GM23338 (cell line): ENCODE measurements at regions not wholly inside any gene's neighbourhood (a gene's known extent, or its start where the extent isn't known, plus 50 kb on each side); places are given as distances from the start of the nearest gene placed in this dataset.

ENCODE experiments used
- ATAC-seq: fragments of 200-7000 bp; cut with Tn5 transposase; 3 replicates; pipeline ENCODE4 v1.9.1; 2020
- DNase-seq: peaks from one replicate; pipeline ENCODE4 v3.0.0-alpha.2; 2015; ENCODE audit warnings: low spot score
- H2AFZ ChIP-seq: fragments of 200-600 bp; sonication (generic); 2 replicates; pipeline ENCODE4 v1.8.0; 2016; ENCODE audit warnings: antibody characterized with exemption, mild to moderate bottlenecking, moderate library complexity
- H3F3A ChIP-seq: fragments of 200-600 bp; sonication (generic); replicated peaks from 2 replicates; pipeline ENCODE4 v1.8.0; 2017; ENCODE audit warnings: antibody characterized with exemption, mixed run types, low read depth
- H3K27ac ChIP-seq: fragments of 200-600 bp; sonication (generic); 2 replicates; pipeline ENCODE4 v1.6.1; 2016; ENCODE audit warnings: low read depth
- H3K27me3 ChIP-seq: fragments of 200-600 bp; sonication (generic); 2 replicates; pipeline ENCODE4 v1.8.0; 2016; ENCODE audit warnings: mild to moderate bottlenecking, mixed run types, moderate library complexity; ENCODE audit not compliant: insufficient read depth
- H3K36me3 ChIP-seq: fragments of 200-600 bp; sonication (generic); 2 replicates; pipeline ENCODE4 v1.8.0; 2016; ENCODE audit warnings: mild to moderate bottlenecking; ENCODE audit not compliant: insufficient read depth
- H3K4me1 ChIP-seq: fragments of 200-600 bp; sonication (generic); 2 replicates; pipeline ENCODE4 v1.8.0; 2016; ENCODE audit warnings: mild to moderate bottlenecking, moderate library complexity; ENCODE audit not compliant: insufficient read depth
- H3K4me2 ChIP-seq: fragments of 200-600 bp; sonication (generic); 2 replicates; pipeline ENCODE4 v1.7.1; 2017; ENCODE audit warnings: mixed run types
- H3K4me3 ChIP-seq: fragments of 200-600 bp; sonication (generic); 2 replicates; pipeline ENCODE4 v1.6.1; 2016; ENCODE audit warnings: mixed run types
- H3K79me2 ChIP-seq: fragments of 200-600 bp; sonication (generic); replicated peaks from 2 replicates; pipeline ENCODE4 v1.8.0; 2017; ENCODE audit warnings: mild to moderate bottlenecking; ENCODE audit not compliant: insufficient read depth
- H3K9me2 ChIP-seq: fragments of 200-600 bp; sonication (generic); 2 replicates; pipeline ENCODE4 v1.8.0; 2017; ENCODE audit not compliant: insufficient read depth
- H4K20me1 ChIP-seq: fragments of 200-600 bp; sonication (generic); replicated peaks from 2 replicates; pipeline ENCODE4 v1.8.0; 2017; ENCODE audit warnings: mild to moderate bottlenecking; ENCODE audit not compliant: insufficient read depth
- H3K27ac Mint-ChIP-seq: 2 replicates; pipeline ENCODE4 v1.8.0; 2020; ENCODE audit warnings: inconsistent platforms, mild to moderate bottlenecking, moderate library complexity, mixed read lengths
- H3K27me3 Mint-ChIP-seq: 3 replicates; pipeline ENCODE4 v1.8.0; 2022; ENCODE audit warnings: low read depth, mild to moderate bottlenecking, moderate library complexity, mixed read lengths, inconsistent platforms; ENCODE audit not compliant: insufficient read depth, poor library complexity
- H3K36me3 Mint-ChIP-seq: 3 replicates; pipeline ENCODE4 v1.8.0; 2021; ENCODE audit warnings: low read depth, mild to moderate bottlenecking, inconsistent platforms, moderate library complexity, mixed read lengths
- H3K4me1 Mint-ChIP-seq: 3 replicates; pipeline ENCODE4 v1.8.0; 2020; ENCODE audit warnings: mild to moderate bottlenecking, inconsistent platforms, mixed read lengths
- H3K4me3 Mint-ChIP-seq: 3 replicates; pipeline ENCODE4 v1.8.0; 2021; ENCODE audit warnings: moderate library complexity, mild to moderate bottlenecking, inconsistent platforms, mixed read lengths
- H3K9me3 Mint-ChIP-seq: 3 replicates; pipeline ENCODE4 v1.8.0; 2020; ENCODE audit warnings: moderate library complexity, mild to moderate bottlenecking, inconsistent platforms, mixed read lengths
- CTCF ChIP-seq, 2 experiments: fragments of 200-600 bp in 1 of 2; sonication (generic) in 1 of 2; conservative IDR thresholded peaks; 2 replicates each; pipeline versions ENCODE4 v1.5.1 to v1.6.1; 2016 to 2017; ENCODE audit warnings: antibody characterized with exemption in 2 of 2, low read depth in 2 of 2, mild to moderate bottlenecking in 2 of 2, moderate library complexity in 1 of 2
- ETS1 ChIP-seq: IDR thresholded peaks from 2 replicates; pipeline ENCODE4 v1.6.1; 2016; ENCODE audit warnings: antibody characterized with exemption
- EZH2phosphoT487 ChIP-seq: fragments of 200-600 bp; sonication (generic); IDR thresholded peaks from one replicate; pipeline ENCODE4 v1.8.1; 2018; ENCODE audit warnings: antibody characterized with exemption; ENCODE audit not compliant: unreplicated experiment
- JUNB ChIP-seq: IDR thresholded peaks from one replicate; pipeline ENCODE4 v1.6.1; 2016; ENCODE audit warnings: antibody characterized with exemption; ENCODE audit not compliant: unreplicated experiment
- NANOG ChIP-seq: IDR thresholded peaks from 2 replicates; pipeline ENCODE4 v1.6.1; 2016; ENCODE audit warnings: antibody characterized with exemption, borderline replicate concordance
- POLR2AphosphoS5 ChIP-seq: IDR thresholded peaks from 2 replicates; pipeline ENCODE4 v1.6.1; 2016; ENCODE audit warnings: antibody characterized with exemption, low read depth
- REST ChIP-seq: IDR thresholded peaks from one replicate; pipeline ENCODE4 v1.6.1; 2018; ENCODE audit warnings: antibody characterized with exemption; ENCODE audit not compliant: unreplicated experiment
- ZNF114 ChIP-seq: fragments of 250-450 bp; sonication (Bioruptor Pico); IDR thresholded peaks from 2 replicates; pipeline ENCODE4 v1.5.0; 2020; ENCODE audit warnings: mild to moderate bottlenecking, moderate library complexity
- ZNF331 ChIP-seq: fragments of 250-450 bp; sonication (Bioruptor Pico); IDR thresholded peaks from 2 replicates; pipeline ENCODE4 v1.5.0; 2020; ENCODE audit warnings: low read depth, mild to moderate bottlenecking, moderate library complexity
- ZNF462 ChIP-seq: fragments of 250-450 bp; sonication (Bioruptor Pico); IDR thresholded peaks from 2 replicates; pipeline ENCODE4 v1.5.0; 2020; ENCODE audit warnings: mild to moderate bottlenecking, moderate library complexity

- Histone ChIP-seq H3K4me1 (no peaks in the 10 kb centered on the region; the same call in 1 of the 2 replicates), H3K4me3 (no peak overlapping the region), H2AFZ (no peak overlapping the region), H3F3A (no peaks in the 10 kb centered on the region), H3K27me3 (no peaks in the 10 kb centered on the region), H3K27ac (no peak overlapping the region), H3K36me3 (no peaks in the 10 kb centered on the region), H3K4me2 (no peak overlapping the region), H3K9me2 (no peaks in the 10 kb centered on the region; the same call in 1 of the 2 replicates), H4K20me1 (no peaks in the 10 kb centered on the region), H3K79me2 (no peaks in the 10 kb centered on the region)
- peaks cover 2% of the 10 kb centered on the region; the same call in 2 of the 3 replicates for H3K4me1 Mint-ChIP-seq
- TF ChIP-seq ETS1 (no peak), ZNF114 (no peak), ZNF331 (CRISPR knock-in tag) (no peak), NANOG (no peak), POLR2AphosphoS5 (no peak), ZNF462 (CRISPR knock-in tag) (no peak), JUNB (no peak), CTCF (conservative IDR thresholded peaks at IDR 0.05; ENCODE audit: low read depth in 2 of 2) (no peak), REST (no peak), EZH2phosphoT487 (no peak)
- no peak overlapping the region for H3K4me3 Mint-ChIP-seq
- H3K9me3 Mint-ChIP-seq, result peaks cover 4% of the 10 kb centered on the region; the same call in 1 of the 3 replicates
- peaks cover 2% of the 10 kb centered on the region for H3K27me3 Mint-ChIP-seq
- no peak overlapping the region for H3K27ac Mint-ChIP-seq
- H3K36me3 Mint-ChIP-seq, result no peaks in the 10 kb centered on the region
- no peak for ATAC-seq
- no peak for DNase-seq
Observed at GRCh38 chr2:66660804-66661203, 225.9 kb downstream of the MEIS1 start.
